HS-27A (cell line): ENCODE measurements at regions not wholly inside any gene's neighbourhood (a gene's known extent, or its start where the extent isn't known, plus 50 kb on each side); places are given as distances from the start of the nearest gene placed in this dataset.
"Not testable (repeated sequence)": the region's sequence is repeated elsewhere in the genome, so short reads cannot be mapped to it uniquely, and the experiment has no call there.

ENCODE experiments used
- DNase-seq: peaks from one replicate; pipeline ENCODE4 v3.0.0-alpha.2; 2012; ENCODE audit warnings: low read depth, missing footprints

- DNase-seq, result no peak
These were observed 780.0 kb downstream of the SORCS1 start for GRCh38 chr10:106384496-106384895.

DNA sequence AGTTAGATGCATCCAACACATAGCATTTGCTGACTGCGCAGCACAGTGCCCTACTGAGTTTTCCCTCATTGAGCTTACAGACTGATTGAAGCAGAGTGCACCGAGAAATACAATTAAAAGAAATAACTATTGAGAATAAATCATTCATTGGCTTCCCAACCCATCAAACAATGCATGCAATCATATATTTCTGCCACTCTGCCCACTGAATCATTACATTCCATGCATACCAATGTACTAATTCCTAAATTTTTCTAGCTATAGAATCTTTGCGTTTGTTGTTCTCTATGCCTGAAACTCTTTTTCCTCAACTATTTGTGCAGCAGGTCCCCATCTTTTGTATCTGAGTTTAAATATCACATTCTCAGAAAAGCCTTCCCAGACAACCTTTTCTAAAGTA is 783.8 kb downstream of the SORCS1 start:
- no peak for DNase-seq

DNA sequence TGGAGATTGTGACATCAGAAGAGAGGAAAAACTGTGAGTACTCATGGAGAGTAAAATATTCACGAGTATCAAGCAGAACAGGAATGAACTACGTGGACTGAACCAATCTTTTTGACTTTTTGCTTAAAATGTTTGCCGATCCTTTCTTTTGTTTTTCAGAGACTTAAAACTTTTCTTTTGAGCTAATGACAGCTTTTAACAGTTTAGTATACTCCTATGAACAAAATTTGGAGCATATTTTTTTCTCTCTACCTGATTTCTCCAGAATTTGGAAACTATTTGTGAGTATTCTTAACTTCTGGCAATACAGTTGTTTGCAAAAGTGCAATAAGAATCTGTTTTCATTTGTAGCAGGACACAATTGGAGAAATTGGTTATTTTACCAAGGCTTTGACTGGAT is 786.3 kb downstream of the SORCS1 start:
- no peak for DNase-seq

DNA sequence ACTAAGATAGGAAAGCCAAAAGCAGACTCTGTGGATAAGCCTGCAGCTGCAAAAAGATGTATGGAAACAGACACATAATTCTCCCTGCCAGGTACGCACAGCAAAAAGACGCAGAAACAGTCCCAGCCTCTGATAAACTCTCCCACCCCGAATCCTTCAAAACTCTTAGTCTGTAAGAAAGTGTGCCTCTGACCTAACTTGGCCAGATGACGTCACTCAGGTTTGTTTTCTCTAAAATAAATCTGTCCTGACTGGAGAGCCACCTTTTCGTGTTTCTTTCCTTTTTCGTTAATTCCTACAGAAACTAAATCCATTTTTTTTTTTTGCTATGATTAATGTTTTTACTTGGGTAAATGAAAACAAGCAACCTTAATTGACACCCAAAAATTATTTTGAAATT is 793.8 kb downstream of the SORCS1 start:
- no peak for DNase-seq

DNA sequence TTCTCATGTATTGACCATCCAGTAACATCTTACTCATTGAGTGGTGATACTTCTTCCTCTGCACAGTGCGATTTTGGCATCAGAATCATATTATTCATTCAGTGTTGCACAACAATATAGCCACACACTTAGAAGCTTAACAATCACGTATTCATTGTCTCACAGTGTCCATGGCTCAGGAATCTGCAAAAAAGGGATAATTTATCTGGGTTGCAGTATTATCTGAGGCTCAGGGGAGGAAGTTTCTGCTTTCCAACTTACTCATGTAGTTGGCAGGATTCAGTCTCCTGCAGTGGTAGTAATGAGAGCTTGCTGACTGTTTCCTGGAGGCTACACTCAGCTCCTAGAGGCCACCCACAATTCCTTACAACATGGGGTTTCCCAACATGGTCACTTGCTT is 803.6 kb downstream of the SORCS1 start:
- no peak for DNase-seq

GRCh38 chr10:106355450-106355849 is 809.1 kb downstream of the SORCS1 start:
- no peak for DNase-seq

GRCh38 chr10:106348933-106349332 is 815.6 kb downstream of the SORCS1 start:
- no peak for DNase-seq

DNA sequence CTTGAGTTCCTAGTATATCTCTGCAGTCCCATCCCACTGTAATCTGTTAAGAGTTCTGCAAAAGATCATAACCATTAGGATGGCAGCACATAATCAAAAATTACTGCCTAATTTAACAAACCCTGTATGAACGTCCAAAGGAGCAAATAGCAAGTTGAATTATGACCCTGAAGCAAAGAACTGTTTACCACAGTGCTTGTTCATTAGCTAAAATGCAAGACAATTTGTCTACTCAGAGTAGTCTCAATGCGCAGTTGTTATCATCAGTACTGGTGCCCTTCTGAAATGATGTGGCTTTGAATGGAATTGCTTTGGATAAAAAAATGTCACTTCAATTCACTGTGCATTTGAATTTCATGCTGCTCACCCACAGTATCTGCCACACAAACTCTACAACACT is 817.0 kb downstream of the SORCS1 start:
- no peak for DNase-seq

GRCh38 chr10:106343539-106343938 is 821.0 kb downstream of the SORCS1 start:
- DNase-seq, result not testable (repeated sequence)

GRCh38 chr10:106341356-106341755 is 823.1 kb downstream of the SORCS1 start:
- DNase-seq, result no peak

DNA sequence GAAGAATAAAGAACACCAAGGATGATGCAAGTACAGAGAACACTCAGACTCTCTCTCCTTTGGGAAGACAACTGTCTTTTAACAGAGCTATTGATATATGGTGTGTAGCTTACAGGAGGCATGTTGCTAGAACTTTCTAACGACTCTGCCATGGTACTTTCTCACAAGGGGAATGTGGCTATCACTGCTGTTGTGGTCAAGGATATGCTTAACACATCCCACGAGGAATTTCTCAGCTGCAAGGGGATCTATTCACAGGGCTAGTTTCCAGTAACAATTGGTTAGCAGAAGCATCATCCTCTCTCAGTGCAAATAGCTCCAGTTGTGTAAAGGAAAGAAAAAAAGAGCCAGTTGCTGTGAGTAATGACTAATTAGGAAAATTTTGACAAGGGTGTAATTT is 826.0 kb downstream of the SORCS1 start:
- no peak for DNase-seq

- DNase-seq, result no peak
These were observed 827.6 kb downstream of the SORCS1 start for GRCh38 chr10:106336874-106337273.

GRCh38 chr10:106327747-106328146 is 836.8 kb downstream of the SORCS1 start:
- no peak for DNase-seq

DNA sequence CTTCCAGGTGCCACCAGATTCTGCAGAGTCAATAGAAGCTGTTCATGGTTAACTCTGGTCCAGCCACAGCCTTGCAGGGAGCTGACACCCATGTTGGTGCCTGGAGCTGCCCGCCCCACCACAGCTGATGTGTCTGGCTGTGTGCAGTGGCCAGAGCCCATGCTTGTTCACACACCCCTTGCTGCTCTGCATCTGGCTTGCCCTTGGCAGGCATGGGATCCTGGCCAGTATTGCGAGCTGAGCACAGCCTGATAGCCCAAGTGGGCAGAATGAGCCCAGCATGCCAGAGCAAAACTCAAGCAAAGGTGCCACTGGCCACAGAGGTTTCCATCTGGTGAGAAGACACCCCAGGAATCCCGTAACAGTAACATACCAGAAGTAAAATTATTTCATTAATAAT is 843.6 kb downstream of the SORCS1 start:
- DNase-seq, result no peak

DNA sequence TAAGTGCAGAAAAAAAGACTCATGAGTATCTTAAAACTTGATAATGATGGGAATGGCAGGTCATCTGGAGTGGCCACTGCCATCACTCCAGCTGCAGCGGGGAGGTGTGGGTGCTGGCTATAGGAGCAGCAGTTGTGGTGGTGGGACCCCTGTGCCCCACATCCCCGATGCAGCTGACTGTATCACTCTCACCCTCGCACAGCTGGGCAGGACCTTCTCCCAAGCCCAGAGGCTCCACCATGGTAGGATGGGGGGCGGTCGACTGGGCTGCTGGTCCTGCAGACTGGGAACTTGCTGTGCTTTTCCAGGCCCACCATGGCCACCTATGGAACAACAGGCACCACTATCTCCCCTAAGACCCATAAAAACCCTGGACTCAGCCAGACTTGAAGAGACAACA is 844.4 kb downstream of the SORCS1 start:
- no peak for DNase-seq

DNA sequence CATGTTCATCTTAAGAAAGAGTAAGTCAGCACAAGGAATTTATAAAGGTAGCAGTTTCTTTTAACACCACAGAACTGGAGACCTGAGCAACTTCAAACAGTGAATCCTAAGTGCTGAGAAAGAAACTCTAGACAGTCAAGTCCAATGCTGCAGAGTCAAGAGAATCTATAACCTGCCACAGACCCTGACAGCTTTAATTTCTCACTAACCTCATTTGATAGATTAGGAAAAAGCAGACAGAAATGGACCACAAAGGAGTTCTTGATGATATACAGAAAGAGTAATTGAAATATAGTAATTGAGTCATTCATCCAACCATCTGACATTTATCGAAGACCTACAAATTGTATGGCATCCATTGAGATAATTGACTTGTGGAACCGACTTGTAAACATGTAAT is 847.0 kb downstream of the SORCS1 start:
- no peak for DNase-seq

DNA sequence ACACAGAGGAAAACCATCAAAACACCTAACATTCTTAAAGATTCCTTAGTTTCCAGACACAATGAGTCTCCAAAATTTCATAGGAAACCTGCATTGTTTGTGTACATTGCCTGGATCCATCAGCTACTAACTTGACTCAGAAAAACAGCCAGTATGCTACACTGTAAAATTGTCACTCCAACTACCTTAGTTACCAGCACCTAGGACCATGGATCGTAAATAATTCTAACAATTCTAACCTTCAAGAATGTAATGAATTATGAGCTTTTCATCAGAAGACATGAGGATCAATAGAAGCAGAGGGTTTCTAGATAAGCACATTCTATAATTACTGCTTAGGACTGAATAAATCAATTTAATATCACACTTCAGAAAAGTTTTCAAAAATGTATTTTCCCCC is 851.5 kb downstream of the SORCS1 start:
- DNase-seq, result no peak

DNA sequence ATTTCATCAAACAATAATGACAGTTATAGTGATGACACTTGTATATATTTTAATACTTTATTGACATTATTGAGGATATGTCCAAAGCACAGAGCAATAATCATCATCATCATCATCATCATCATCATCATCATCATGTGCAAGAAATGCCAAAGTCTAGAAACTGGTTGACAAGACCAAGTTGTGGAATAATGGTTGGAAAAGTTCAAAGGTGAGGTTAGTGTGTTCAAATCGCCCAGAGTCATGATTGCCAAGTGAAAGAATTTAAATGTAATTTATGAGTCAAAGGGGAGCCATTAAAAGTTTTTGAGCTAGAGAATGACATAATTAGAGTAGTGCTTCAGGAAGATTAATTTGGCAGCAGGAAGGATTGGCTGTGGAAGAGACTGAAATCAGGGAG is 852.4 kb downstream of the SORCS1 start:
- DNase-seq, result no peak

GRCh38 chr10:106311590-106311989 is 852.9 kb downstream of the SORCS1 start:
- DNase-seq, result no peak

- DNase-seq, result no peak
These were observed 853.9 kb downstream of the SORCS1 start for GRCh38 chr10:106310596-106310995.

DNA sequence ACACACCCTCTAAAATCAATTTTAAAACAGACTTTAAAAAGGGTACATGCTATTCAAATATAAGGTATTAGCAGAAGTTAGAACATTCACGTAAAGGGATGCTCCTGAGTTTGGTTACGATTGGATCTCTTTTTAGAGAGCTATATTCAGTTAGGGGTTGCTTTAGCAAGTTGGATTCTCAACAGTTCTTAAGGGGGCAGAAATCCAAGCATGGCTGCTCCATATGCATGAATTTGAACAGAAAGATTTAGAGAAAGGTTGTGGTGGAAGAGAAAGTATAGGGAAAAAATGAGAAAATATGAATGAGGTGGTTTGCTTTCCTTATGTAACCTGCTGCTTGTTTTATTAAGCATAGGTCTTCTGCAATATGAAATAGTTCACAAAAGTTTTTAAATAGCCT is 855.1 kb downstream of the SORCS1 start:
- no peak for DNase-seq

DNA sequence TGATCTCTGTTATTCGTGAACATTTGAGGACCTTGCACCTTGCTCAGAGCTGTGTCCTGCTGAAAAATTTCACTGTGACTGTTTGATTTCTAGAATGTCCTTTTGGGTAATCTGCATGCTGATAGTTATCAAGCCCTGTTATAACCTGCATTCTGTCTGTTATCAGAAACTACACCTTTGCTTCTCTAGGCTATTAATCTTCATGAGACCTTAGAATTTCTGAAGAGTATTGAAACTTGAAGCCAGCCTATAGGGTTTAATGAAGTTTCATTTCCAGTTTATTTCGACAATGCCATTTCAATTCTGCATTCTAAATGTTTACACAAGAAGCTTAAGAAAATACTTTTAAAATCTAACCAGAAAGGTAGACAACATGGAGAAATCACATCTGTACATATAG is 856.2 kb downstream of the SORCS1 start:
- DNase-seq, result no peak

GRCh38 chr10:106304056-106304455 is 860.5 kb downstream of the SORCS1 start:
- DNase-seq, result no peak

GRCh38 chr10:106302961-106303360 is 861.5 kb downstream of the SORCS1 start:
- DNase-seq, result no peak

GRCh38 chr10:106301146-106301545 is 863.4 kb downstream of the SORCS1 start:
- DNase-seq, result no peak
